GM23338 (cell line): ENCODE measurements at regions not wholly inside any gene's neighbourhood (a gene's known extent, or its start where the extent isn't known, plus 50 kb on each side); places are given as distances from the start of the nearest gene placed in this dataset.

Experiments
- CREB1 ChIP-seq: fragments of 250-450 bp; sonication (Bioruptor Pico); IDR thresholded peaks from 2 replicates; pipeline ENCODE4 v1.5.0; 2020; ENCODE audit warnings: low read depth, mild to moderate bottlenecking, moderate library complexity
- EZH2 ChIP-seq: fragments of 200-600 bp; sonication (generic); IDR thresholded peaks from one replicate; pipeline ENCODE4 v1.8.0; 2017; ENCODE audit warnings: antibody characterized with exemption, mild to moderate bottlenecking, low read depth; ENCODE audit not compliant: unreplicated experiment
- EZH2phosphoT487 ChIP-seq: fragments of 200-600 bp; sonication (generic); IDR thresholded peaks from one replicate; pipeline ENCODE4 v1.8.1; 2018; ENCODE audit warnings: antibody characterized with exemption; ENCODE audit not compliant: unreplicated experiment
- JUNB ChIP-seq: IDR thresholded peaks from one replicate; pipeline ENCODE4 v1.6.1; 2016; ENCODE audit warnings: antibody characterized with exemption; ENCODE audit not compliant: unreplicated experiment
- NANOG ChIP-seq: IDR thresholded peaks from 2 replicates; pipeline ENCODE4 v1.6.1; 2016; ENCODE audit warnings: antibody characterized with exemption, borderline replicate concordance
- POLR2AphosphoS5 ChIP-seq: IDR thresholded peaks from 2 replicates; pipeline ENCODE4 v1.6.1; 2016; ENCODE audit warnings: antibody characterized with exemption, low read depth
- ZNF114 ChIP-seq: fragments of 250-450 bp; sonication (Bioruptor Pico); IDR thresholded peaks from 2 replicates; pipeline ENCODE4 v1.5.0; 2020; ENCODE audit warnings: mild to moderate bottlenecking, moderate library complexity
- ZNF331 ChIP-seq: fragments of 250-450 bp; sonication (Bioruptor Pico); IDR thresholded peaks from 2 replicates; pipeline ENCODE4 v1.5.0; 2020; ENCODE audit warnings: low read depth, mild to moderate bottlenecking, moderate library complexity
- TF ChIP-seq, protein P1 (sequence below), 2 experiments: fragments of 200-600 bp in 1 of 2; sonication (generic) in 1 of 2; conservative IDR thresholded peaks; 2 replicates each; pipeline versions ENCODE4 v1.5.1 to v1.6.1; 2016 to 2017; ENCODE audit warnings: antibody characterized with exemption in 2 of 2, low read depth in 2 of 2, mild to moderate bottlenecking in 2 of 2, moderate library complexity in 1 of 2
- TF ChIP-seq, protein P2 (sequence below): IDR thresholded peaks from one replicate; pipeline ENCODE4 v1.6.1; 2018; ENCODE audit warnings: antibody characterized with exemption; ENCODE audit not compliant: unreplicated experiment
- TF ChIP-seq, protein P3 (sequence below): fragments of 250-450 bp; sonication (Bioruptor Pico); IDR thresholded peaks from 2 replicates; pipeline ENCODE4 v1.5.0; 2020; ENCODE audit warnings: mild to moderate bottlenecking, moderate library complexity
- TF ChIP-seq, protein P4 (sequence below): IDR thresholded peaks from 2 replicates; pipeline ENCODE4 v1.6.1; 2016; ENCODE audit warnings: antibody characterized with exemption

DNA sequence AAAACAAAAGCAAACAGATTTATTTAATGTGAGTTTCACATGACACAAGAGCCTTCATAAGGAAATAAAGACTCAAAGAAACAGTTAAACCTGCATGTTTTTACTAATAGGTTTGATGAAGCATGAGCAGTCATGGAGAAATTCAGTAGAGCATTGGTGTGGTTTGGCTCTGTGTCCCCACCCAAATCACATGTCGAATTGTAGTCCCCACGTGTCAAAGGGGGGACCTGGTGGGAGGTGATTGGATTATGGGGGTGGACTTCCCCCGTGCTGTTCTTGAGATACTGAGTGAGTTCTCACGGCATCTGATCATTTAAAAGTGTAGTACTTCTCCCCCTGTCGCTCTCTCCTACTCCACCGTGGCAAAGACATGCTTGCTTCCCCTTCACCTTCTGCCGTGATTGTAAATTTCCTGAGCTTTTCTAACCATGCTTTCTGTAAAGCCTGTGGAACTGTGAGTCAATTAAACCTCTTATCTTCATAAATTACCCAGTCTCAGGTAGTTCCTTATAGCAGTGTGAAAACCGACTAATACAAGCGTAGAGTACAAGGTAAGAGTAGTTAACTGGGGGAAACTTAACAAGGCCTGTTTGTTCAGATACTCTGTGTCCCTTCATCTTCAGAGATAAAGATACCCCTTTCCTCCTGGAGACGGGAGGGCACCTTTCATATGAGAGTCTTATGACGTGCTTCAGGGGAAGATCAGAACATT is 354.8 kb downstream of the SIPA1L2 start:
- no peak for TF ChIP-seq CREB1
- TF ChIP-seq, protein P1, sequence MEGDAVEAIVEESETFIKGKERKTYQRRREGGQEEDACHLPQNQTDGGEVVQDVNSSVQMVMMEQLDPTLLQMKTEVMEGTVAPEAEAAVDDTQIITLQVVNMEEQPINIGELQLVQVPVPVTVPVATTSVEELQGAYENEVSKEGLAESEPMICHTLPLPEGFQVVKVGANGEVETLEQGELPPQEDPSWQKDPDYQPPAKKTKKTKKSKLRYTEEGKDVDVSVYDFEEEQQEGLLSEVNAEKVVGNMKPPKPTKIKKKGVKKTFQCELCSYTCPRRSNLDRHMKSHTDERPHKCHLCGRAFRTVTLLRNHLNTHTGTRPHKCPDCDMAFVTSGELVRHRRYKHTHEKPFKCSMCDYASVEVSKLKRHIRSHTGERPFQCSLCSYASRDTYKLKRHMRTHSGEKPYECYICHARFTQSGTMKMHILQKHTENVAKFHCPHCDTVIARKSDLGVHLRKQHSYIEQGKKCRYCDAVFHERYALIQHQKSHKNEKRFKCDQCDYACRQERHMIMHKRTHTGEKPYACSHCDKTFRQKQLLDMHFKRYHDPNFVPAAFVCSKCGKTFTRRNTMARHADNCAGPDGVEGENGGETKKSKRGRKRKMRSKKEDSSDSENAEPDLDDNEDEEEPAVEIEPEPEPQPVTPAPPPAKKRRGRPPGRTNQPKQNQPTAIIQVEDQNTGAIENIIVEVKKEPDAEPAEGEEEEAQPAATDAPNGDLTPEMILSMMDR (conservative IDR thresholded peaks at IDR 0.05; ENCODE audit: low read depth in 2 of 2), result no peak
- TF ChIP-seq POLR2AphosphoS5, result no peak
- TF ChIP-seq EZH2phosphoT487, result no peak
- TF ChIP-seq, protein P2, sequence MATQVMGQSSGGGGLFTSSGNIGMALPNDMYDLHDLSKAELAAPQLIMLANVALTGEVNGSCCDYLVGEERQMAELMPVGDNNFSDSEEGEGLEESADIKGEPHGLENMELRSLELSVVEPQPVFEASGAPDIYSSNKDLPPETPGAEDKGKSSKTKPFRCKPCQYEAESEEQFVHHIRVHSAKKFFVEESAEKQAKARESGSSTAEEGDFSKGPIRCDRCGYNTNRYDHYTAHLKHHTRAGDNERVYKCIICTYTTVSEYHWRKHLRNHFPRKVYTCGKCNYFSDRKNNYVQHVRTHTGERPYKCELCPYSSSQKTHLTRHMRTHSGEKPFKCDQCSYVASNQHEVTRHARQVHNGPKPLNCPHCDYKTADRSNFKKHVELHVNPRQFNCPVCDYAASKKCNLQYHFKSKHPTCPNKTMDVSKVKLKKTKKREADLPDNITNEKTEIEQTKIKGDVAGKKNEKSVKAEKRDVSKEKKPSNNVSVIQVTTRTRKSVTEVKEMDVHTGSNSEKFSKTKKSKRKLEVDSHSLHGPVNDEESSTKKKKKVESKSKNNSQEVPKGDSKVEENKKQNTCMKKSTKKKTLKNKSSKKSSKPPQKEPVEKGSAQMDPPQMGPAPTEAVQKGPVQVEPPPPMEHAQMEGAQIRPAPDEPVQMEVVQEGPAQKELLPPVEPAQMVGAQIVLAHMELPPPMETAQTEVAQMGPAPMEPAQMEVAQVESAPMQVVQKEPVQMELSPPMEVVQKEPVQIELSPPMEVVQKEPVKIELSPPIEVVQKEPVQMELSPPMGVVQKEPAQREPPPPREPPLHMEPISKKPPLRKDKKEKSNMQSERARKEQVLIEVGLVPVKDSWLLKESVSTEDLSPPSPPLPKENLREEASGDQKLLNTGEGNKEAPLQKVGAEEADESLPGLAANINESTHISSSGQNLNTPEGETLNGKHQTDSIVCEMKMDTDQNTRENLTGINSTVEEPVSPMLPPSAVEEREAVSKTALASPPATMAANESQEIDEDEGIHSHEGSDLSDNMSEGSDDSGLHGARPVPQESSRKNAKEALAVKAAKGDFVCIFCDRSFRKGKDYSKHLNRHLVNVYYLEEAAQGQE, result no peak
- TF ChIP-seq, protein P3, sequence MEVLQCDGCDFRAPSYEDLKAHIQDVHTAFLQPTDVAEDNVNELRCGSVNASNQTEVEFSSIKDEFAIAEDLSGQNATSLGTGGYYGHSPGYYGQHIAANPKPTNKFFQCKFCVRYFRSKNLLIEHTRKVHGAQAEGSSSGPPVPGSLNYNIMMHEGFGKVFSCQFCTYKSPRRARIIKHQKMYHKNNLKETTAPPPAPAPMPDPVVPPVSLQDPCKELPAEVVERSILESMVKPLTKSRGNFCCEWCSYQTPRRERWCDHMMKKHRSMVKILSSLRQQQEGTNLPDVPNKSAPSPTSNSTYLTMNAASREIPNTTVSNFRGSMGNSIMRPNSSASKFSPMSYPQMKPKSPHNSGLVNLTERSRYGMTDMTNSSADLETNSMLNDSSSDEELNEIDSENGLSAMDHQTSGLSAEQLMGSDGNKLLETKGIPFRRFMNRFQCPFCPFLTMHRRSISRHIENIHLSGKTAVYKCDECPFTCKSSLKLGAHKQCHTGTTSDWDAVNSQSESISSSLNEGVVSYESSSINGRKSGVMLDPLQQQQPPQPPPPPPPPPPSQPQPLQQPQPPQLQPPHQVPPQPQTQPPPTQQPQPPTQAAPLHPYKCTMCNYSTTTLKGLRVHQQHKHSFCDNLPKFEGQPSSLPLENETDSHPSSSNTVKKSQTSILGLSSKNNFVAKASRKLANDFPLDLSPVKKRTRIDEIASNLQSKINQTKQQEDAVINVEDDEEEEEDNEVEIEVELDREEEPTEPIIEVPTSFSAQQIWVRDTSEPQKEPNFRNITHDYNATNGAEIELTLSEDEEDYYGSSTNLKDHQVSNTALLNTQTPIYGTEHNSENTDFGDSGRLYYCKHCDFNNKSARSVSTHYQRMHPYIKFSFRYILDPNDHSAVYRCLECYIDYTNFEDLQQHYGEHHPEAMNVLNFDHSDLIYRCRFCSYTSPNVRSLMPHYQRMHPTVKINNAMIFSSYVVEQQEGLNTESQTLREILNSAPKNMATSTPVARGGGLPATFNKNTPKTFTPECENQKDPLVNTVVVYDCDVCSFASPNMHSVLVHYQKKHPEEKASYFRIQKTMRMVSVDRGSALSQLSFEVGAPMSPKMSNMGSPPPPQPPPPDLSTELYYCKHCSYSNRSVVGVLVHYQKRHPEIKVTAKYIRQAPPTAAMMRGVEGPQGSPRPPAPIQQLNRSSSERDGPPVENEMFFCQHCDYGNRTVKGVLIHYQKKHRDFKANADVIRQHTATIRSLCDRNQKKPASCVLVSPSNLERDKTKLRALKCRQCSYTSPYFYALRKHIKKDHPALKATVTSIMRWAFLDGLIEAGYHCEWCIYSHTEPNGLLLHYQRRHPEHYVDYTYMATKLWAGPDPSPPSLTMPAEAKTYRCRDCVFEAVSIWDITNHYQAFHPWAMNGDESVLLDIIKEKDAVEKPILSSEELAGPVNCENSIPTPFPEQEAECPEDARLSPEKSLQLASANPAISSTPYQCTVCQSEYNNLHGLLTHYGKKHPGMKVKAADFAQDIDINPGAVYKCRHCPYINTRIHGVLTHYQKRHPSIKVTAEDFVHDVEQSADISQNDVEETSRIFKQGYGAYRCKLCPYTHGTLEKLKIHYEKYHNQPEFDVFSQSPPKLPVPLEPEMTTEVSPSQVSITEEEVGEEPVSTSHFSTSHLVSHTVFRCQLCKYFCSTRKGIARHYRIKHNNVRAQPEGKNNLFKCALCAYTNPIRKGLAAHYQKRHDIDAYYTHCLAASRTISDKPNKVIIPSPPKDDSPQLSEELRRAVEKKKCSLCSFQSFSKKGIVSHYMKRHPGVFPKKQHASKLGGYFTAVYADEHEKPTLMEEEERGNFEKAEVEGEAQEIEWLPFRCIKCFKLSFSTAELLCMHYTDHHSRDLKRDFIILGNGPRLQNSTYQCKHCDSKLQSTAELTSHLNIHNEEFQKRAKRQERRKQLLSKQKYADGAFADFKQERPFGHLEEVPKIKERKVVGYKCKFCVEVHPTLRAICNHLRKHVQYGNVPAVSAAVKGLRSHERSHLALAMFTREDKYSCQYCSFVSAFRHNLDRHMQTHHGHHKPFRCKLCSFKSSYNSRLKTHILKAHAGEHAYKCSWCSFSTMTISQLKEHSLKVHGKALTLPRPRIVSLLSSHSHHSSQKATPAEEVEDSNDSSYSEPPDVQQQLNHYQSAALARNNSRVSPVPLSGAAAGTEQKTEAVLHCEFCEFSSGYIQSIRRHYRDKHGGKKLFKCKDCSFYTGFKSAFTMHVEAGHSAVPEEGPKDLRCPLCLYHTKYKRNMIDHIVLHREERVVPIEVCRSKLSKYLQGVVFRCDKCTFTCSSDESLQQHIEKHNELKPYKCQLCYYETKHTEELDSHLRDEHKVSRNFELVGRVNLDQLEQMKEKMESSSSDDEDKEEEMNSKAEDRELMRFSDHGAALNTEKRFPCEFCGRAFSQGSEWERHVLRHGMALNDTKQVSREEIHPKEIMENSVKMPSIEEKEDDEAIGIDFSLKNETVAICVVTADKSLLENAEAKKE (CRISPR knock-in tag), result no peak
- TF ChIP-seq EZH2, result no peak
- no peak for TF ChIP-seq ZNF331 (CRISPR knock-in tag)
- TF ChIP-seq JUNB, result no peak
- TF ChIP-seq, protein P4, sequence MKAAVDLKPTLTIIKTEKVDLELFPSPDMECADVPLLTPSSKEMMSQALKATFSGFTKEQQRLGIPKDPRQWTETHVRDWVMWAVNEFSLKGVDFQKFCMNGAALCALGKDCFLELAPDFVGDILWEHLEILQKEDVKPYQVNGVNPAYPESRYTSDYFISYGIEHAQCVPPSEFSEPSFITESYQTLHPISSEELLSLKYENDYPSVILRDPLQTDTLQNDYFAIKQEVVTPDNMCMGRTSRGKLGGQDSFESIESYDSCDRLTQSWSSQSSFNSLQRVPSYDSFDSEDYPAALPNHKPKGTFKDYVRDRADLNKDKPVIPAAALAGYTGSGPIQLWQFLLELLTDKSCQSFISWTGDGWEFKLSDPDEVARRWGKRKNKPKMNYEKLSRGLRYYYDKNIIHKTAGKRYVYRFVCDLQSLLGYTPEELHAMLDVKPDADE, result no peak
- TF ChIP-seq ZNF114, result no peak
- no peak for TF ChIP-seq NANOG
